ENCODE measurements at regions not wholly inside any gene's neighbourhood (a gene's known extent, or its start where the extent isn't known, plus 50 kb on each side); places are given as distances from the start of the nearest gene placed in this dataset.

GRCh38 chr11:135008412-135008811 lies 596.4 kb upstream of the B3GAT1 start:
- no peak for TF ChIP-seq CTCF (IDR thresholded peaks at IDR 0.05)
- no peak for TF ChIP-seq POLR2A (IDR thresholded peaks at IDR 0.05)

All from body of pancreas (tissue), 4 donors.